HepG2 (cell line): ENCODE measurements at regions not wholly inside any gene's neighbourhood (a gene's known extent, or its start where the extent isn't known, plus 50 kb on each side); places are given as distances from the start of the nearest gene placed in this dataset.

Source experiments
- ATAC-seq: fragments of 200-7000 bp; cut with Tn5 transposase; 3 replicates; pipeline ENCODE4 v1.9.1; 2020; ENCODE audit warnings: mild to moderate bottlenecking, moderate library complexity
- BruUV-seq: library from RNA; stranded (reverse); fragments of 400-500 nt; replicated peaks from 2 replicates; lab custom pipeline; 2021; lab: Mats Ljungman, UMichigan
- CTCF ChIA-PET: fragments of 300-600 bp; formaldehyde crosslinking; extraction: SDS; loops from one replicate; lab custom pipeline; 2021; ENCODE audit warnings: low total read pairs, inconsistent platforms, low intra/inter-chr PET ratio; lab: Yijun Ruan, JAX
- POLR2A ChIA-PET: fragments of 350-600 bp; sonication (Branson Sonifier 250); formaldehyde crosslinking; loops from one replicate; lab custom pipeline; 2020; ENCODE audit warnings: antibody characterized with exemption, inconsistent platforms; lab: Yijun Ruan, JAX
- DNase-seq: peaks from one replicate; pipeline ENCODE4 v3.0.0-alpha.2; 2015; ENCODE audit warnings: low spot score
- FAIRE-seq: peaks from 3 replicates; lab custom pipeline; 2011; peaks lifted over from hg19 to GRCh38; lab: Jason Lieb, UNC
- H2AFZ ChIP-seq: one replicate; pipeline ENCODE4 v1.6.1; 2011; ENCODE audit warnings: low read length, inconsistent platforms
- H3K27ac ChIP-seq: fragments of 300-600 bp; 3 replicates; pipeline ENCODE4 v1.8.0; 2011; ENCODE audit warnings: mixed run types, mild to moderate bottlenecking, mixed read lengths, low read length, inconsistent platforms; ENCODE audit not compliant: insufficient read depth; ENCODE audit errors: extremely low read length
- H3K27me3 ChIP-seq, 2 experiments: fragments of 200-600 bp in 1 of 2; 2 replicates in 1 of 2; 3 replicates in 1 of 2; pipeline versions ENCODE4 v1.6.0 to v1.8.0; 2011; ENCODE audit warnings: low read length in 2 of 2, mild to moderate bottlenecking in 2 of 2, moderate library complexity in 2 of 2, inconsistent platforms in 1 of 2; ENCODE audit not compliant: insufficient read depth in 2 of 2, control insufficient read depth in 1 of 2
- H3K36me3 ChIP-seq, 2 experiments: fragments of 200-600 bp in 1 of 2; replicated peaks in 1 of 2; 2 replicates in 1 of 2; 3 replicates in 1 of 2; pipeline versions ENCODE4 v1.5.1 to v1.8.0; 2011; ENCODE audit warnings: low read length in 2 of 2, inconsistent platforms in 1 of 2; ENCODE audit not compliant: insufficient read depth in 2 of 2, control insufficient read depth in 1 of 2
- H3K4me1 ChIP-seq: 2 replicates; pipeline ENCODE4 v1.5.1; 2012; ENCODE audit warnings: low read length, inconsistent platforms; ENCODE audit not compliant: insufficient read depth
- H3K4me2 ChIP-seq: 2 replicates; pipeline ENCODE4 v1.6.0; 2011; ENCODE audit warnings: low read depth, low read length, inconsistent platforms
- H3K4me3 ChIP-seq, 3 experiments: fragments of 200-600 bp in 1 of 3; sonication (generic), shearing (Covaris generic) in 1 of 3; replicated peaks in 1 of 3; 2 replicates each; pipeline ENCODE4 v1.5.1; 2011 to 2016; ENCODE audit warnings: low read length in 3 of 3, inconsistent platforms in 2 of 3, low read depth in 2 of 3, mild to moderate bottlenecking in 2 of 3, control low read depth in 1 of 3, mixed read lengths in 1 of 3; ENCODE audit not compliant: insufficient read depth in 1 of 3
- H3K79me2 ChIP-seq: one replicate; pipeline ENCODE4 v1.6.1; 2011; ENCODE audit warnings: low read length, inconsistent platforms; ENCODE audit not compliant: insufficient read depth
- H3K9ac ChIP-seq: 2 replicates; pipeline ENCODE4 v1.6.0; 2011; ENCODE audit warnings: mild to moderate bottlenecking, low read depth, low read length, inconsistent platforms; ENCODE audit not compliant: insufficient read depth
- H3K9me3 ChIP-seq: 2 replicates; pipeline ENCODE4 v1.5.1; 2012; ENCODE audit warnings: mild to moderate bottlenecking, low read length
- H4K20me1 ChIP-seq: 2 replicates; pipeline ENCODE4 v1.6.0; 2011; ENCODE audit warnings: inconsistent platforms, mild to moderate bottlenecking, low read length, moderate library complexity; ENCODE audit not compliant: insufficient read depth
- CCAR2 ChIP-seq: fragments of 200-400 bp; formaldehyde crosslinking; optimal IDR thresholded peaks from 2 replicates; pipeline ENCODE3; 2018; ENCODE audit warnings: low read depth, mild to moderate bottlenecking, low read length, moderate library complexity
- EEA1 ChIP-seq: sonication (generic); formaldehyde crosslinking; IDR thresholded peaks from 2 replicates; pipeline ENCODE4 v1.5.1; 2020; ENCODE audit warnings: mild to moderate bottlenecking, missing genetic modification reagents, borderline replicate concordance
- KAT8 ChIP-seq: IDR thresholded peaks from 2 replicates; pipeline ENCODE4 v1.6.1; 2016; ENCODE audit warnings: missing genetic modification reagents, missing compliant biosample characterization
- KLF11 ChIP-seq: IDR thresholded peaks from 2 replicates; pipeline ENCODE4 v1.6.1; 2016; ENCODE audit warnings: missing compliant biosample characterization
- MLLT10 ChIP-seq: sonication (generic); formaldehyde crosslinking; IDR thresholded peaks from 2 replicates; pipeline ENCODE4 v1.4.0; 2020; ENCODE audit warnings: missing genetic modification reagents
- SP1 ChIP-seq, 2 experiments: fragments of 450-650 bp in 1 of 2; sonication (generic) in 1 of 2; formaldehyde crosslinking in 1 of 2; IDR thresholded peaks; 2 replicates each; pipeline versions ENCODE4 v1.4.0 to v1.6.1; 2016 to 2020; ENCODE audit warnings: missing genetic modification reagents in 1 of 2
- SP2 ChIP-seq: sonication (generic); formaldehyde crosslinking; IDR thresholded peaks from 2 replicates; pipeline ENCODE4 v1.5.1; 2020; ENCODE audit warnings: mild to moderate bottlenecking, missing genetic modification reagents
- TAF1 ChIP-seq: sonication (generic); formaldehyde crosslinking; IDR thresholded peaks from 2 replicates; pipeline ENCODE4 v1.4.0; 2020; ENCODE audit warnings: missing genetic modification reagents
- TBX2 ChIP-seq: sonication (generic); formaldehyde crosslinking; IDR thresholded peaks from 2 replicates; pipeline ENCODE4 v1.5.0; 2020; ENCODE audit warnings: missing genetic modification reagents, mild to moderate bottlenecking, borderline replicate concordance
- TOE1 ChIP-seq: sonication (generic); formaldehyde crosslinking; IDR thresholded peaks from 2 replicates; pipeline ENCODE4 v1.4.0; 2020; ENCODE audit warnings: mild to moderate bottlenecking, missing genetic modification reagents
- ZFY ChIP-seq: sonication (generic); formaldehyde crosslinking; IDR thresholded peaks from 2 replicates; pipeline ENCODE4 v1.4.0; 2020; ENCODE audit warnings: missing genetic modification reagents
- ZNF143 ChIP-seq: sonication (generic); formaldehyde crosslinking; IDR thresholded peaks from 2 replicates; pipeline ENCODE4 v1.4.0; 2020; ENCODE audit warnings: missing genetic modification reagents
- ZNF317 ChIP-seq: sonication (generic); formaldehyde crosslinking; IDR thresholded peaks from 2 replicates; pipeline ENCODE4 v1.5.0; 2020; ENCODE audit warnings: mild to moderate bottlenecking, missing genetic modification reagents
- ZNF331 ChIP-seq: sonication (generic); formaldehyde crosslinking; IDR thresholded peaks from 2 replicates; pipeline ENCODE4 v1.4.0; 2020; ENCODE audit warnings: missing genetic modification reagents
- ZNF563 ChIP-seq: sonication (generic); formaldehyde crosslinking; IDR thresholded peaks from 2 replicates; pipeline ENCODE4 v1.8.0; 2022; ENCODE audit warnings: mild to moderate bottlenecking, moderate library complexity, missing genetic modification reagents
- ZNF674 ChIP-seq: sonication (generic); formaldehyde crosslinking; IDR thresholded peaks from 2 replicates; pipeline ENCODE4 v1.5.0; 2020; ENCODE audit warnings: low read depth, mild to moderate bottlenecking, missing genetic modification reagents
- WGBS: methylation state at CpG from one replicate; pipeline ENCODE4 v1.1.6; 2017; ENCODE audit warnings: low lambda C conversion rate; 5-methylcytosine and 5-hydroxymethylcytosine counted together
- in situ Hi-C: cut with HindIII; loops from 2 replicates; pipeline ENCODE4 v1.10.0; 2017; ENCODE audit warnings: low pct_unique_long_range_greater_than_20kb; ENCODE audit not compliant: extremely low pct_ligation_motif_present
- intact Hi-C: fragments of 100-400 bp; cut with micrococcal nuclease; formaldehyde crosslinking; loops from one replicate; pipeline ENCODE4 v1.10.0; 2022; ENCODE audit not compliant: unreplicated experiment
- TF ChIP-seq, protein P1 (sequence below): sonication (generic); formaldehyde crosslinking; IDR thresholded peaks from 2 replicates; pipeline ENCODE4 v1.4.0; 2020; ENCODE audit warnings: missing genetic modification reagents
- TF ChIP-seq, protein P2 (sequence below): sonication (generic); formaldehyde crosslinking; IDR thresholded peaks from 2 replicates; pipeline ENCODE4 v1.9.0; 2022; ENCODE audit warnings: missing genetic modification reagents, mild to moderate bottlenecking, borderline replicate concordance

DNA sequence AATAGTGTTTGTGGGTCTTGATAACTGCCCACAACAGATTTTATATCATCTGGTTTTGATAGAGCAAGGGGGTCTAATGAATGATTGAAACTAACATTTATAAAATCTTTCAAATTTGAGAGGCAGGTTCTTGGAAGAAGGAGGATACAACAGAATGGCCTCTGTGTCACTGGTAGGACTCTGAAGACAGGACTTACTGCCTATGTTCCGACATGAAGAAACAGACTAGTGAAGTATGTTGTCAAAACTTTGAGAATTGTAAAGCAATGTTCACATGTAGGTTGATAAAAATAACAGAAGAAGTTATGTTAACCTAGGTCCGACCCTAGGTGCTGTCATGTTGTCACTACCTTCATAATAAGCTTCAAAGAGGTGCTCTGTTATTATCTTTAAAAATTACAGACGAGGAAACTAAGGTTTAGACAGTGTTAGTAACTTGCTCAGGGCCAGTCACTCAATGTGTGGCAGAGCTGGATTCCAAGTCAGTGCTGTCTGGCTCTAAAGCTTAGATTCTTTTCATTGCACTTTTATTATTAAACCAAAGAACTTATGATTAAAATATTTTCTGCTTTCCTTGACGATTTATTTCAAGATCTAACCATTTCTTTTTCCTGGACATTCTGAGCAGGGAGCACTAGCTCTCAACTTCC, 146.2 kb downstream of the RPIA start (continued):
- TF ChIP-seq, protein P1, sequence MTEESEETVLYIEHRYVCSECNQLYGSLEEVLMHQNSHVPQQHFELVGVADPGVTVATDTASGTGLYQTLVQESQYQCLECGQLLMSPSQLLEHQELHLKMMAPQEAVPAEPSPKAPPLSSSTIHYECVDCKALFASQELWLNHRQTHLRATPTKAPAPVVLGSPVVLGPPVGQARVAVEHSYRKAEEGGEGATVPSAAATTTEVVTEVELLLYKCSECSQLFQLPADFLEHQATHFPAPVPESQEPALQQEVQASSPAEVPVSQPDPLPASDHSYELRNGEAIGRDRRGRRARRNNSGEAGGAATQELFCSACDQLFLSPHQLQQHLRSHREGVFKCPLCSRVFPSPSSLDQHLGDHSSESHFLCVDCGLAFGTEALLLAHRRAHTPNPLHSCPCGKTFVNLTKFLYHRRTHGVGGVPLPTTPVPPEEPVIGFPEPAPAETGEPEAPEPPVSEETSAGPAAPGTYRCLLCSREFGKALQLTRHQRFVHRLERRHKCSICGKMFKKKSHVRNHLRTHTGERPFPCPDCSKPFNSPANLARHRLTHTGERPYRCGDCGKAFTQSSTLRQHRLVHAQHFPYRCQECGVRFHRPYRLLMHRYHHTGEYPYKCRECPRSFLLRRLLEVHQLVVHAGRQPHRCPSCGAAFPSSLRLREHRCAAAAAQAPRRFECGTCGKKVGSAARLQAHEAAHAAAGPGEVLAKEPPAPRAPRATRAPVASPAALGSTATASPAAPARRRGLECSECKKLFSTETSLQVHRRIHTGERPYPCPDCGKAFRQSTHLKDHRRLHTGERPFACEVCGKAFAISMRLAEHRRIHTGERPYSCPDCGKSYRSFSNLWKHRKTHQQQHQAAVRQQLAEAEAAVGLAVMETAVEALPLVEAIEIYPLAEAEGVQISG (CRISPR knock-in tag): no peak
- TF ChIP-seq SP1 (IDR thresholded peaks at IDR 0.05) (no peak), SP1 (CRISPR knock-in tag; IDR thresholded peaks at IDR 0.05) (no peak), TBX2 (CRISPR knock-in tag) (no peak)

DNA sequence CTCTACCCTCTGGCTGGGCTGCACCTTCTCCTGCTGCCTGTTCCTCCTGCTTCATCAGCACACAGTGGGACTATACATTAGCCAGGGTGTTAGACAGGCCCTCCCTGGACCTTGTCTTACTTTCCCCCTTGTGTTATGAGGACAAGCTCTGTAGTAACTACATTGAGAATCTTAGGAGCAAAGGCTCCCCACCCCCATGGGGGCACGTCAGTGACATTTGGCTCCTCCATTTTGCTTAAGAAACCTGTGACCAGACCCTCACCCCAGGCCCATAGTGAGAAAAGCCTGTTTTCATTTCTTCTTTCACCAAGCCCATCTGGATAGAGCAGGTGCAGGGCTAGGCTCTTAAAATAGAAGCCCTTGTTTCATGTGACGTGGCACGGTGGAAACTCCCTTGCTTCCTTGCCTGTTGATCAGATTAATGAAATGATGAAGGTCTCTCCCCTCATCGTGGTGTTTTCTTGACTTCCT, 146.7 kb downstream of the RPIA start:
- H3K79me2 ChIP-seq: no peaks in the 10 kb centered on the region
- H2AFZ ChIP-seq: no peak overlapping the region
- no peaks in the 10 kb centered on the region for H4K20me1 ChIP-seq
- no peak overlapping the region for H3K4me2 ChIP-seq
- FAIRE-seq (no peak), ATAC-seq (no peak), DNase-seq (no peak)
- no peak overlapping the region for H3K27ac ChIP-seq
- ChIA-PET POLR2A (no interaction called here), CTCF (no interaction called here)
- no peaks in the 10 kb centered on the region for H3K36me3 ChIP-seq
- intact Hi-C loops (no loop called here), in situ Hi-C loops (no loop called here)
- H3K9ac ChIP-seq: no peak overlapping the region
- no peaks in the 10 kb centered on the region for H3K9me3 ChIP-seq
- no peak overlapping the region for H3K4me3 ChIP-seq
- H3K4me1 ChIP-seq: no peaks in the 10 kb centered on the region
- BruUV-seq: no TSS peak
- WGBS: 12% methylated on average over 4 of the region's 4 CpGs
- no peaks in the 10 kb centered on the region; a peak in 2 of 5 replicates for H3K27me3 ChIP-seq
- TF ChIP-seq ZFY (CRISPR knock-in tag) (no peak), SP2 (no peak), EEA1 (no peak), KAT8 (CRISPR knock-in tag) (no peak), ZNF674 (CRISPR knock-in tag) (no peak), TAF1 (CRISPR knock-in tag) (no peak), ZNF317 (CRISPR knock-in tag) (no peak), ZNF331 (CRISPR knock-in tag) (no peak), TOE1 (no peak), KLF11 (no peak), MLLT10 (no peak), ZNF143 (no peak), ZNF563 (CRISPR knock-in tag) (no peak), CCAR2 (no peak)
- TF ChIP-seq, protein P2, sequence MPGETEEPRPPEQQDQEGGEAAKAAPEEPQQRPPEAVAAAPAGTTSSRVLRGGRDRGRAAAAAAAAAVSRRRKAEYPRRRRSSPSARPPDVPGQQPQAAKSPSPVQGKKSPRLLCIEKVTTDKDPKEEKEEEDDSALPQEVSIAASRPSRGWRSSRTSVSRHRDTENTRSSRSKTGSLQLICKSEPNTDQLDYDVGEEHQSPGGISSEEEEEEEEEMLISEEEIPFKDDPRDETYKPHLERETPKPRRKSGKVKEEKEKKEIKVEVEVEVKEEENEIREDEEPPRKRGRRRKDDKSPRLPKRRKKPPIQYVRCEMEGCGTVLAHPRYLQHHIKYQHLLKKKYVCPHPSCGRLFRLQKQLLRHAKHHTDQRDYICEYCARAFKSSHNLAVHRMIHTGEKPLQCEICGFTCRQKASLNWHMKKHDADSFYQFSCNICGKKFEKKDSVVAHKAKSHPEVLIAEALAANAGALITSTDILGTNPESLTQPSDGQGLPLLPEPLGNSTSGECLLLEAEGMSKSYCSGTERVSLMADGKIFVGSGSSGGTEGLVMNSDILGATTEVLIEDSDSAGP: no peak
